LNCAP (cell line): ENCODE measurements at regions not wholly inside any gene's neighbourhood (a gene's known extent, or its start where the extent isn't known, plus 50 kb on each side); places are given as distances from the start of the nearest gene placed in this dataset.

ENCODE experiments used
- TF ChIP-seq, protein P1 (sequence below): fragments of 450-650 bp; IDR thresholded peaks from 2 replicates; pipeline ENCODE4 v1.5.1; 2017; ENCODE audit warnings: mild to moderate bottlenecking

DNA sequence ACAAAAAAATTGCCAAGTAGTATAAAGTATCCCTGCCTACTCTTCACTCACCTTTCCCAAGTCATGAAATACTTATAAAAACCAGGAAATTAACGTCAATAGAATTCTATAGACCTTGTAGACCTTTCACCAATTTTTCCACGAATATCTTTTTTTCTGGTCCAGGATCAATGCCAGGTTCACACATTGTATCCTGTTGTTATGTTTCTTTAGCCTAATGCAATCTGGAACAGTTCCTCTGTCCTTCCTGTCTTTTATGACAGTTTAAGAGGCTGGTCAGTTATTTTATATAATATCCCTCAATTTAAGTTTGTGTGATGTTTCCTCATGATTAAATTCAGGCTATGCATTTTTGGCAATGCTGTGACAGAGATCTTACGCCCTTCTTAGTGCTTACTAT, 63.2 kb upstream of the MAGI1 start:
- TF ChIP-seq, protein P1, sequence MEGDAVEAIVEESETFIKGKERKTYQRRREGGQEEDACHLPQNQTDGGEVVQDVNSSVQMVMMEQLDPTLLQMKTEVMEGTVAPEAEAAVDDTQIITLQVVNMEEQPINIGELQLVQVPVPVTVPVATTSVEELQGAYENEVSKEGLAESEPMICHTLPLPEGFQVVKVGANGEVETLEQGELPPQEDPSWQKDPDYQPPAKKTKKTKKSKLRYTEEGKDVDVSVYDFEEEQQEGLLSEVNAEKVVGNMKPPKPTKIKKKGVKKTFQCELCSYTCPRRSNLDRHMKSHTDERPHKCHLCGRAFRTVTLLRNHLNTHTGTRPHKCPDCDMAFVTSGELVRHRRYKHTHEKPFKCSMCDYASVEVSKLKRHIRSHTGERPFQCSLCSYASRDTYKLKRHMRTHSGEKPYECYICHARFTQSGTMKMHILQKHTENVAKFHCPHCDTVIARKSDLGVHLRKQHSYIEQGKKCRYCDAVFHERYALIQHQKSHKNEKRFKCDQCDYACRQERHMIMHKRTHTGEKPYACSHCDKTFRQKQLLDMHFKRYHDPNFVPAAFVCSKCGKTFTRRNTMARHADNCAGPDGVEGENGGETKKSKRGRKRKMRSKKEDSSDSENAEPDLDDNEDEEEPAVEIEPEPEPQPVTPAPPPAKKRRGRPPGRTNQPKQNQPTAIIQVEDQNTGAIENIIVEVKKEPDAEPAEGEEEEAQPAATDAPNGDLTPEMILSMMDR = no peak

DNA sequence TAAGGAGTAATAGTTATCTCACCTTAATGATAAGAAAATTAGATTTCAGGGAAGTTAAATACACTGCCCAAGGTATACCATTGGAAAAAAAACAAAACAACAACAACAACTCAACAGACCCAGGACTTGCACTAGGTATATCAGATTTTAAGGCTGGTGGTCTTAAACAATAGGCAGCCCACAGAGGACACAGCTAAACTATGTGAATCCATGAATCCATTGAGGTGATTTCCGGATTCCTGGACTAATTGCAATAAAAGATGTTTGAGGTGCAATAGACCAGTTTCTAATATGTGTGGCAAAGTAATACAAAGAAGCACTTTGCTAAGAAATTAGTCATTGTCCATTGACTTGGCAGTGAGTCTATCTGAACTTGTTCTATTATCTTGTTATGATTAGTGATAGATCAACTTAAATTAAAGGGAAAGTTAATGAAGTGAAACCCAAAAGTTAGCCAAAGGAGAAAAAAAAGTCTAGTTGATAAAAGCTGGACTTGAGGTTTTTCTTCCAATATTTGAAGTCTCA, 60.9 kb upstream of the MAGI1 start:
- TF ChIP-seq, protein P1 = no peak

DNA sequence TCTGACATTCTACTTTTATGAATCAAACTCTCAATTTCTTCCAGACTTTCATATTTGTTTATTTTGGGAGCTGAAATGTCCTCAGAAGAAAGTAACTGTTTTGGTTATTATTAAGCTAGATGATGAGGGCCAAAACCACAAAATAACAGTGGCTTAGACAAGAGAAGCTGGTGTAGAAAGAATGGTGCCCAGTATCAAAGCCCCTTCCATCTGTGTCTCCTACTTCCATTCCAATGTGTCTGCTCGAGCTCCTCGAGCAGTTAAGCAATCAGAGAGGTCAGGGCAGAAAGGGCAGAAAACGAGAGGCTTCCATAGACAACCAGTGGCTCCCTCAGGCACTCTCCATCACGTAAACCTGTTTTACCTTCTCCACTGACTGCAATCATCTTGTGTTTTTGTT, 59.7 kb upstream of the MAGI1 start:
- TF ChIP-seq, protein P1 = no peak

DNA sequence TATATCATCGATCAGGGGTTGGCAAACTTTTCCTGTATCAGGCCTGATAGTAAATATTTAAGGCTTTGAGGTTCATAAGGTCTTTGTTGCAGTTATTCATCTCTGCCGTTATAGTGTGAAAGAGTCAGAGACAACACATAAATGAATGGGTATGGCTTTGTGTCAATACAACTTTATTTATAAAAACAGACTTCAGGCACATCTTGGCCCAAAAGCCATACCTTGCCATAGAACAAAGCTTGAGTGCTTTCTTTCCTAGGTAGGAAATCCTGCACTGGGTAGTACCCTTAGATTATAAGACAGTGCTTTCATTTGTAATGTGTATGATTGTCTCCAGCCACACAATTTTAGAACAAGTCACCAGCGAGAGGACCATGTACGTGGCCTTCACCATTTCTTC, 58.9 kb upstream of the MAGI1 start:
- TF ChIP-seq, protein P1 = no peak

DNA sequence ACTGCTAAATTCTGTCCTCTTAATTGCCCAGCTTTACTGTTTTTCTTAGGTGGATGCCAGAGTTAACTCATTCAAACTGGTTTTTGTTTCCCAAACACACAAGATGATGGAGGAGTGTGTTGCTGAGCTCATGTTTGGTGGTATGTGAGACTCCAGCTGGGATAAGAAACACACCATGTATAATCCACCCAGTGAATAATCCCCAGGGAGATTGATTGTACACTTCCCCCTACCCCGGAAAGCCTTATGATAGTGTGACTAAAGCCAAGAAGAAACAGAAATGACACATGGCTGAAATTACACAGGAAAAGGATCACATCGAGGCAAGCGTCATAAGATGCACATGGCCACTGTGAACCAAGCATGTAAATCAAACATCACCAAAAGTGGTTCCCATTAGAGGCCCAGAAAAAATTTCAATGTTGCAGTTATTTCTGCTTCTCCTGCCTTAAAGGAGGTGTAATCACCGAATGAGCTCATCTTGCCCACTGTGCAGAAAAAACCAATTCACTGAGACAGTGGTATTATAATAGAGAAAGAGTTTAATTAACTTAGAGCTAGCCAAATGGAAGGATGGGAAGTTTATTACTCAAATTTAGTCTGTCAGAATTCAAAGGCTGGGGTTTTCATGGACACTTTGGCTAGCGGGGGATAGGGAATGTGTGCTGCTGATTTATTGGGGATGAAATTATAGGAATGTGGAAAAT, 56.7 kb upstream of the MAGI1 start:
- TF ChIP-seq, protein P1 = no peak

DNA sequence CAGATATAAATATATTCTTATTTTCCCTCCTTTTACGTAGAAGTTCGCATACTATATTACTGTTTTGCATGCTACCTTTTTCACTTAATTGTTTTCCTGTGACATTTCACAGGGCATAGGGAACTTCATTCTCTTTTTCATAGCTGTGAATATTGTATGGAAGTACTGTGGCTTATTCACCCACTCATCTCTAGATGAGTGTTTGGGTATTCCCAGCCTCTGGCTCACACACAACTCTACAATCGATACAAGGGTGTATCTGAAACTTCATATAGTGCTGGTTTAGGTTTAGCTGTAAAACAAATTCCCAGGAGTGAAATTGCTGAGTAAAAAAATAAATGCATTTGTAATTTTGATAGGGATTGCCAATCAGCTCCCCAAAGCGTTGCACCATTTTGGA, 55.3 kb upstream of the MAGI1 start:
- TF ChIP-seq, protein P1 = no peak

DNA sequence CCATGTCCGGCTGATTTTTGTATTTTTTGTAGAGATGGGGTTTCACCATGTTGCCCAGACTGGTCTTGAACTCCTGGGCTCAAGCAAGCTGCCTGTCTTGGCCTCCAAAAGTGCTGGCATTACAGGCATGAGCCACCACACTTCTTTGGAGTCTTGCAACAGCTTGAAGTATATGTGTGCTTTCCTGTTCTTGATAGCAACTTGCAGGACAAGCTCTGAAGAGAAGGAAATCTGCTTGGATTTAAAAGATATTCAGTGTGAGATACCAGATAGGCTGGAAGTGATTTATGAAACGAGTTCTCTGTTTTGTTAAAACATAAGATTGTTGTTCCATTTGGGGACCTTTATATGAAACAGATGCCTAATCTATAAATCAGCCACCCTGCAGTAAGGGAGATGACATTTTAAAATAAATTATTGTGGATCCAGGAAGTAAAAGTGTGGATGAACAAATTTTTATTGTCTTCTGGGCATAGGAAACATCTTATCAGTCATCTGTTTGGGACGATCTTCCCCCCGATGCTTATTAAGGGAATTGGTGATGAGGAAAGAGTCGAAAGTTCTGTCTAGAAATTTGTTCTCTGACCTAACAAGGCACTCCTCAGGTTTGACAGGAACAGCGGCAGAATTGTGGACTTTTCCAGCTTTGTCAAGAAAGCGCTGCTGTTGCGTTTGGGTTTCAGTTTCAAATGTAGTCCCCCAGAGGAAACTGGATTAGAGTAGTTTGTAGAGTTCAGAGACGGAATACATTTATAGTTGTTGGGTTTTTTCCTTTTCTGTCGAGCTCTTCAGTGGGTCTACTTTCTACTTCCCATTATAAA, 53.7 kb upstream of the MAGI1 start:
- TF ChIP-seq, protein P1 = no peak
